Esophagus squamous epithelium (tissue), 4 donors: ENCODE measurements at regions not wholly inside any gene's neighbourhood (a gene's known extent, or its start where the extent isn't known, plus 50 kb on each side); places are given as distances from the start of the nearest gene placed in this dataset.

Experiments
- POLR2A ChIP-seq, 4 donors: fragments of 450-650 bp; IDR thresholded peaks; one replicate each; pipeline ENCODE4 v1.6.1; 2017; ENCODE audit warnings: antibody characterized with exemption in 4 of 4, mild to moderate bottlenecking in 4 of 4, moderate library complexity in 3 of 4
- TF ChIP-seq, protein P1 (sequence below), 6 experiments: fragments of 450-650 bp in 4 of 6; fragments of 200-600 bp in 2 of 6; sonication (generic) in 2 of 6; IDR thresholded peaks; one replicate each; pipeline ENCODE4 v1.5.1; 2016 to 2019; ENCODE audit warnings: antibody characterized with exemption in 6 of 6, mild to moderate bottlenecking in 4 of 6, moderate library complexity in 4 of 6

DNA sequence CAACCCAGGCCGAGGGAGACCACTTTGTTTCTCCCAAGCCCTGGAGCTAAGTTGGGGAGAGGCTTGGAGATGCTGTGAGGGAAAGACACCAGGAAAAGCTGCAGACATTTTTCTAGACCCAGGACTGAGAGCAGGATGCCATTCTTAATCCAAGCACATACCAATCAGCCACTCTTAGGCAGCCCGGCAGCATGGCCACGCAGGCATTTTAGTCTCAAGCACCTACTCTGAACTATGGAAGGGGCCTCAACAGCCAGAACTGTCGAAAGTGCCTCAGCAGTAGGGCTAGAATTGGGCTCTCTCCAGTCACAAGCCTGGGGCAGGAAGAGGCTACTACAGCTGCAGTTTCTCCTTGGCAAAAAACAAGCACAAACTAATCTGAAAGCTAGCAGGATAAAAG is 57.8 kb downstream of the GCC1 start:
- TF ChIP-seq, protein P1, sequence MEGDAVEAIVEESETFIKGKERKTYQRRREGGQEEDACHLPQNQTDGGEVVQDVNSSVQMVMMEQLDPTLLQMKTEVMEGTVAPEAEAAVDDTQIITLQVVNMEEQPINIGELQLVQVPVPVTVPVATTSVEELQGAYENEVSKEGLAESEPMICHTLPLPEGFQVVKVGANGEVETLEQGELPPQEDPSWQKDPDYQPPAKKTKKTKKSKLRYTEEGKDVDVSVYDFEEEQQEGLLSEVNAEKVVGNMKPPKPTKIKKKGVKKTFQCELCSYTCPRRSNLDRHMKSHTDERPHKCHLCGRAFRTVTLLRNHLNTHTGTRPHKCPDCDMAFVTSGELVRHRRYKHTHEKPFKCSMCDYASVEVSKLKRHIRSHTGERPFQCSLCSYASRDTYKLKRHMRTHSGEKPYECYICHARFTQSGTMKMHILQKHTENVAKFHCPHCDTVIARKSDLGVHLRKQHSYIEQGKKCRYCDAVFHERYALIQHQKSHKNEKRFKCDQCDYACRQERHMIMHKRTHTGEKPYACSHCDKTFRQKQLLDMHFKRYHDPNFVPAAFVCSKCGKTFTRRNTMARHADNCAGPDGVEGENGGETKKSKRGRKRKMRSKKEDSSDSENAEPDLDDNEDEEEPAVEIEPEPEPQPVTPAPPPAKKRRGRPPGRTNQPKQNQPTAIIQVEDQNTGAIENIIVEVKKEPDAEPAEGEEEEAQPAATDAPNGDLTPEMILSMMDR (IDR thresholded peaks at IDR 0.05), result no peak
- no peak for TF ChIP-seq POLR2A (IDR thresholded peaks at IDR 0.05)
